Stimulated activated CD4-positive, alpha-beta T cell treated with anti-CD3 and anti-CD28 coated beads, Interleukin-2, amount 100 ng/mL, for 48 hours (primary cell): ENCODE measurements at regions not wholly inside any gene's neighbourhood (a gene's known extent, or its start where the extent isn't known, plus 50 kb on each side); places are given as distances from the start of the nearest gene placed in this dataset.

Experiments used
- DNase-seq, 2 donors: peaks; one replicate each; pipeline ENCODE4 v3.0.0-alpha.2; 2020

DNA sequence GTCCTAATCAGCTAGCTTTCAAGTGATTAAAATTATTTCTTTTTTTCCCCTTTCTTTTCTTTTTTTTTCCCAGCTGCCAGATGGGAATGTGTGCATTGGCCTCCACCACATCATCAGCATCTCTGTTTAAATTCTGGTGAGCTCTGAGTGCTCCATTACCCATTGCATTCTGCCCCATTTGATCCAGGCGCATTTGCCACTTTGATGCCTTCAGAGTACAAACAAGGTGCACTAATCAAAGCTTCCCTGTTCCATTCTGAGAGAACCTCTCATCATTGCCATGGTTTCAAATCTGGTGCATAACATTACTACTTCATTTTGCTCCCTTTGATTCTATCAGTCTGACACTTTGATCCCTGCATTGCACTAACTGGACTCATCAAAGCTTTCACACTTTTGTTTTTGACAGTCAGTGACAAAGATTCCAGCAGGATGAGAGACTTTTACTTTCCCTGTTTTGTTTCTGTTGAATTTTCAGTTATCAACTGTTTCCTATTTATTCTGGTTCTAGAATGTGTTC, 238.8 kb upstream of the PCDH10 start:
- no peak for DNase-seq

DNA sequence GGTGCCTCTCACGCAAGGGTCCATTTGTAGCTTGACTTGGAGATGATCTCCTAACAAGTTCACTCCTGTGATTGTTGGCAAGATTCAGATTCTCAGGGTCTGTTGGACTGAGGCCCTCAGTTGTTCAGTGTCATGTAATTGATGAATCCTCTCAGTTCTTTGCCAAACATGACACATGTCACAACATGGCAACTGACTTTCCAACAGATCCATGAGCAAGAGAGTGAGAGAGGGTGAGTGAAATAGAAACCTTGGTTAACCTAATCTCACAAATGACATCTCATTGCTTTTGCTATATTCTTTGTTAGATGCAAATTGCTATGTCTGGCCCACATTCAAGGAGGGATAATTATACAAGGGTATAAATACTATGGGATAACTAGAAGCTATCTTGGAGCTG, 231.0 kb upstream of the PCDH10 start:
- no peak for DNase-seq

DNA sequence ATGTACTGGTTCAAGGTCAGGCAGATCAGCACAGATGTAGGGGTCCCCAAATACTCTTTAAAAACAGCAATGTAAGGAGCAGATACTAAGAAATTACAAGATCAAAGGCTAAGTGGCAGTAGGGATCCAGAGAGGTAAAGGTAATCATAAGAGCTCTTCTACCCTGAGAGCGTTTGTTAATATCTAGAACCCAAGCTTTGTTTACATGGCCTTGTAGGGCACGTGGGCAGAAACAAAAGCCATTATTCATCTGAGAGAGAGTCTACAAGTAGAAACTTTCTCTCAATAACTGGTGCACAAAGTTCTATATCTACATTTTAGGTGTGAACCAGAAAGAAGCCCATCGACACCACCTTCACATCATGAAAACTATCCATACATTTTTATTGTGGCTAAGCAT, 225.6 kb upstream of the PCDH10 start:
- no peak for DNase-seq

DNA sequence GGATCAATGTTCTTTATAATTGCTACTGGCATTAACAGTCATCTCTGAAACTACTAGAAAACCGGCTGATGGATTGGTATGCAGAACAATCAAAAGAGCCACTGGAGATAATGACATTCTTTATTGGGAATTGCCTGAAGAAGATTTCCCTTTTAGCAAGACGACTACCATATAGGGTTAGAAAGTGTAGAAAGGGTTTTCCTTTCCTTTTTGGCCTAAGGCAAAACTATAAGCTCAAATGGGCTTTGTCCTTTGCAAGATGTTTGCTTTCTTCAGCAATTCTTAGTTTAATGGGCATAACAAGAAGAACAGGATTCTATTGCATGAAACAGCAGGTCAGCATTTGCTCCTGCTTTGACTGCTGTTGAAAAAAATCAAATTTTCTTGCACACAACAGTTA, 214.2 kb upstream of the PCDH10 start:
- DNase-seq, result no peak

DNA sequence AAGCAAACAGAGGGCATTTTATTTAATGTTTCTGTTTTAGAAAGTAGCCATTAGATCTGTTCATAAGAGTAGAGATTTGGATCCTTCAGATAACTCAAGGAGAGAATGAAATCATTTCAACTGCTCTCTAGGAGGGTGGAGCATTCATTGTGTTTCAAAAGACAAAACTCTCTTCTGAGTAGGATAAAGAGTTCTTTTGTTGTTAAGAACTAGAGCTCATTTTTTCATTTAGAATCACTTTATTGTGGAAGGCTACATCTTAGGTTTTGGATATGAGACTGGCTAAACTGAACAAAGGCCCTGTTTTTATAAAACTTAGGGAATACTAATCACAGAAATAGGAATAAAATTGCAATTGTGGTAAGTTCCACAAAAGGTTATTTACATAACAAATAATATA, 193.9 kb upstream of the PCDH10 start:
- DNase-seq, result no peak

DNA sequence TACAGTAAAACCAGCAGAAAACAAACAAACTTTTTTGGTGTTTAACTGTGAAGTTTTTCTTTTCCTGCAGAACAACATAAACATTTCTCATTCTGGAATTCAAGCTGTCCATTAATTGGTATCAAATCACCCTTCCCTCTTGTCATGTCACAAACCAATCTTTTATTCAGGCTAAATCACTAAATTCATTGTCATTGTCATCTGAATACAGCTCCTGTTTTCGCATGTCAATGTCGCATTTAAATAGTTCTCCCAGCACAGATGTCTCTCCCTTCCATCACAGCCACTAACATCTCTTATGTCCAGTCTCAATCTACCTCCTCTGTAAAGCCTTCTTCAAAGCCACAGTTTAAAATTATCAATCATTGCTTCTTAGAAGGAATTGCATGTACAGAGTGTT, 192.1 kb upstream of the PCDH10 start:
- DNase-seq, result no peak

DNA sequence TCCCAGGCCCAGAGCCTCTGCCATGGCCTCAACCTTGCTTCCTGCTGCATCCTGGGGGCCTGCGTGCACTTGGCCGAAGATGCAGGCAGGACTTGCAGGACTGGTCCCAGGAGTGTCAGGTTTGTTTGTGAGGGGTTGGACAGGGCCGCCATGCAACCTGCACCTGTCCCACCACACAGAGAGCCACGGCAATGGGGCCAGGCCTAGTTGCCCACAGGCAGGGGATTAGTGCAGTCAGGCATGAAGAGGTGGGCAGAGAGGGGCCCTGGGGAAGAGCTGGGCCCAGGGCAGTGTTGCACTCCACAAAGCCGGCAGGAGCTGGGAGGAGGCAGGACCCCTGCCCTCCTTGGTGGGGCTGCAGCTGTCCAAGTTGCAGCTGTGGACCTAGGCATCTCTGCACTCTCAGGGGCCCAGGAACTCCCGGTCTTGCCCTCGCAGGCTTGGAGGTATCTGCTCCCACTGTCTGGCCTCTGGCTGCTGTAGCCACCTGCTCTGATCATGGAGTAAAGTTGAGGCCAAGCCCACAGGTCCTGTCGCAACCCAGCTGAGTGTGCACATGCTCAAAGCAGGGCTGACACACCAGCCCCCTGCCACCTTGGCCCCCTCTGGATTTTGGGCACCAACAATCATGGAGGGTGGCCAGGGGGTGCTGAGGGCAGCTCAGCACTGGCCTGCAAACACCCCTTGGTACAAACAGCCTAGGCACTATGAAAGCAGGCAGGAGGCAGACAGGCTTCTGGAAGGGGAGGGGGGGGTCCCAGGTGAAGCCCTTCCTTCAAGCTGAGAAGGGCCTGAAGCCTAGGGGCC, 190.4 kb upstream of the PCDH10 start:
- DNase-seq, result no peak

DNA sequence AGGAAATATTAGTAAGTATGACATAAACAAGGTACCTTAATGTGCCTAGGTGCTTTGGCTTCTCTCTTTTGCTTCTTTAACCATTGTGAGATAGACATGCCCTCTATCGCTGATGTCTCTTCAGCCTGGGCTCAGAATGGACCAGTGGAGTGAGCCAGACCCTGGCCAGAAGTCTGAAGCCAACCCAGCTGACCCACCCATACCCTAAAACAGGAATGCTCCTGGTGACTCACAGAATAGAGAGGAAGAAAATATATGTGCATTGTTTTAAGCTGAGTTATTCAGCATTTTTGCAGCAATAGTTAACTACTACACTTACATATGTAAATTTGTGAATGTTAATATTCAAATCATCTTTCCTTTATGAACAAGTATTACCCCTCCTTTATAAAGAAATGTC, 167.5 kb upstream of the PCDH10 start:
- DNase-seq, result no peak

DNA sequence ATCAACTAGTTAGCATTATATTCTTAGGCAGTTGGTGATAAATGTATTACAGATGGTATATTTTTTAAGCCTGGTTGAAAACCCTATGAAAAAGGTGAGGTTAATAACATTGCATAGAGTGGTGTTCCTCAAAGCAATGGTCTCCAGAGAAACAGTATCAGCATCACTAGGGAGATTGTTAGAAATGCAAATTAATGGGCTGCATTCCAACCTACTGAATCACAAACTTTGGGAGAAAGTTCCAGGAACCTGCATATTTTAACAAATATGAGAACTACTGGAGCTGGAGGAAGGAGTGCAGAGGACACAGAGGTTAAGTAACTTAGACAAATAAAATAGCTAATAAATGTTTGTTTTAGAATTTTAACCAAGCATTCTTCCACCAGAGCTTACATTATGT, 166.9 kb upstream of the PCDH10 start:
- DNase-seq, result no peak

DNA sequence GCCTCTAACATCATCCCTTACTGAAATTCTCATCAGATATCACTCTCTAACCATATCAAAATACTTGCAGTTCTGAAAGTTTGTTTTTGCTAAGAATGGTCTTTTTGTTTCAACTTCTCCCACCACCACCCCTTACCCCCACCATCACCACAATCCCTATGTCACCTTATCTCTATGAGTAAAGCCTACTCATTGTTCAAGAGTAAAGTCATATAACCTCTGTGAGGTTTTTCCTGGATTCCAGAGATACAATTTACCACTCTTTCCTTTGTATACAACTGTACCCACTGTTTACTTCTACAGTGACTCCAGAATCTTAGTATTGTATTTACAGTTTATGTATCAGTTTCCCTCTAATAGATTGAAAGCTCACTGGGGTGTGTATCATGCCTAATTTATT, 158.0 kb upstream of the PCDH10 start:
- DNase-seq, result no peak

DNA sequence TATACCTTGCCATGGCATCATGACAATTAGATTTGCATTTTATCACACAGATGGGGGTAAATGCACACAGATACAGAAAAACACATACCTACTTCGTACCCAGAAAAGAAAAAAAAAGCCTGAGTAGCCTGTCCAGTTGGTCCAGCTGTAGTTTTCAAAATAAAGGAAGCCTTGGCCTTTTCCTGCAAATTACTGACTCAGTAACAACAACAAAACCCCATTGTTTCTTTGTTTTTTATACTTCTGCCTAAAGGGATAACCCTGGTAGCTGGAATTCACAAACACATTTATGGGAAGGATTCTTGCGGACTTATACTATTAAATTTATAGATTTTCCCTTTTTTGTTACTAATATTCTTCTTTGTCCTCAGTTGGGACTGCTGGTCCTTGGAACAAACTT, 156.4 kb upstream of the PCDH10 start:
- DNase-seq, result no peak

DNA sequence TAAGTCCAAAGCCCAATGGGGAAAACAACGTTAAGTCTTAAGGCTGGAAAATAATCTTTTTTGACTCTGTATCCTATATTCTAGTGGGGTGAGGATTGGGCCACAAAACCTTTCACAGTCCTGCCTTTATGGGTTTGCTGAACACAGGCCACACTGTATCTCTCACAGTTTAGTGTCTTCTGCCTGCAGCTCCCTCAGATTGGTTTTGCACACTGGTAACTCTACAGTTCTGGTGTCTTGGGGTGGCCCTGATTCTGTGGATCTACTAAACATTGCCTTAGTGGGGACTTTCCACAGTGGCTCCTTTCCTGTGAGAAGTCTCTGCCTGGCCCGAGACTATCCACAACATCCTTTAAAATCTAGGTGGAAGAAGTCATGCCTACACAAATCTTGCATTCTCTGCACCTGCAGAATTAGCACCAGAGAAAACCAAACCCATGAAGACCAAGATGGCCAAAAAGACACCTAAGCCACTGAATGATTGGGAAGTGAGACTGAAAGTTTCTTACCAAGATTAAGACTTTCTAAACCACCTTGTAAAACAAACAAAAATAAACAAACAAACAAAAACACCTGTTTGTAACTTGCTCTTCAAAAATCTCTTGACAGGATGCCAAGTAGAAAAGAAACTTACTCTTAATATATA, 150.4 kb upstream of the PCDH10 start:
- no peak for DNase-seq

DNA sequence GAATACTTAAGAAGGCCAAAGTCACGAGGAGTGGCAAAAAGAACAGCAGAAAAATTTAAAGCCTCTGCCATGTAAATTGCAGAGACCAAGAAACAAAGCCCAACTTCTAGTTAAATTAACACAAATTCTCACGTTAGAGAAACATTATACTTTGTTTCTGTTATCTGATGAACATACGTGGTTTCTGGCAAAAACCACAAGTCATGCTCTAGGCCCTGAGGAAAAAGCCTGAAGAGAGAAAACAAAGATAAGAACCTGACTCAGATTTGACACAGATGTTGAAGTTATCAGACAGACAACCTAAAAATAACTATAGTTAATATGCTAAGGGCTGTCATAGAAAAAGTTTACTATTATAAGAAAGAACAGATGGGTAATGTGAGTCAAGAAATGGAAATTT, 149.1 kb upstream of the PCDH10 start:
- DNase-seq, result no peak

DNA sequence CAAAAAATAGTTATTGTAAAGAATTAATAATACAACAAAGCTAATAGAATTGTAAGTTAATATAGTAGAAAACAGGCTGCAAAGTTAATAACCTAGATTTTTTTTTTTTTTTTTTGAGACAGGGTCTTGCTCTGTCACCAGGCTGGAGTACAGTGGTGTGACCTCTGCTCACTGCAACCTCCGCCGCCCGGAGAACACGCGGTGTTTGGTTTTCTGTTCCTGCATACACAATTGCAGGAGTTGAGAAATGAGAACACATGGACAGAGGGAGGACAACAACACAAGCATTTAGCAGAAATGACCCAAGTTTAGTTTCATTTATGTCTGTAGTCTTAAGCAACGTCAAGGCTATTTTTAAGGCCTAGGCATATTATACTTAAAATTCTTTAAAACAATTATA, 145.9 kb upstream of the PCDH10 start:
- DNase-seq, result no peak

DNA sequence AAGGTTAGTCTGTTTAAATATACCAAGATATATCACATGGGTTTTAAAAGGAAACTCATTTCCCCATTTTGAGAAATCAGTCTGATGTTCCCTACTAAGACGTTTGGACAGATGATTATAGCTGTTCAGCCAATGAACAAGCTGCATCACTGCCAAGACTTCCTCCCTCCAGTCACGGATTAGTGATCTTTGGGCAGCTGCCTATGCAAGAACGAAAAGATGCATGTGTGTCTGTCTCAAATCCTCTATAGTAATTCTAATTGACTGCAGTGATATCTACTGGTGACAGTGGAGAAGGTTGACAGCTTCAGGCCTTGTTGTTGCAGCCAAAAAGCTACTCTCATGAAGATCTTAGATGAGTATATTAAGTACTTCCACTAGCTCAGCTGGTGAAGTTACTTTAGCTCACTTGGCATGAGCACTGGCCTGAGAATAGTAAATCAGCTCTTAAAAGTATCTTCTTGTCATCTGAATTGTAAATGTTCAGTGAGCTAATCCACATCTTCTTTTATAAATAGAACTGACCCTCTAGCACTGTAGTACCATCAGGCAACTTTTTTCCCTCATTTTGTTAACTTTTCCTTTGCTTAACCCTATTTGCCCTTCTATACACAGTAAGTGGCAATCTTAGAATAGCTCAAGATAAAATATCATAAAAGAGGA, 134.5 kb upstream of the PCDH10 start:
- DNase-seq, result no peak

DNA sequence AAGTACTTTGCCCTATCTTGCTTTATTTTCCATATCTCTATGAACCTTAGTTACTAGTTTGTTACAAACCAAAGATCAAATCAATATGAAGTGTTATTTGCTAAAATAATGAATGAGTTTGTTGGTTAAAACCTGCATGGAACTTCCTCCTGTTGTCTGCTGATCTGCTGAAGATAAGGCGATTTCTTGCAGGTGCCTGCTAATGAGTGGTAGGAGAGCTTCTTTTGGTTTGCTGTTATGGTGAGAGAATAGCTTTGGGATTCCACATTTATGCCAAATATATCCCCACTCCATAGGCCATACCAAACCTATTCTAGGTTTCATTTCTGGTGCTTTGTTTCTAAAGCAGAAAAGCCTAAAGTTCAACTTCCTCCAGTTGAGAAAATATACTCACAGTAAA, 103.8 kb upstream of the PCDH10 start:
- DNase-seq, result no peak

DNA sequence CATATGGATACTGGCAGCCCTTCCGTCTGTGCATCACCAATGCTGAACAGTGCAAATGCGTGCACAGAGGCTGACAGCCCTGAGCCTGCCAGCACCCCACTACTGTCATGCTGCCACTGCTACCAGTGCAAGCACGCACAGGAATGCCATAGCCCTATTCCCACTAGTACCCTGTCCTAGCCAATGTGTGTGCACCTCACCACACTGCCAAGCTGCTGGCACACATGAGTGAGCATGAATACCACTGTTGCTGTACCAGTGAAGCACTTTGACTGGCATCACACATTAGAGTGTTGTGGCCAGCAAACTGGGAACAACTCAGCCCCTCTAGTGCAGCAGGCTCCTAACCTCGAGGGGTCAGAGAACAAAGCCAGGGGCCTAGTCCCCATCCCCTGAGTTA, 102.9 kb upstream of the PCDH10 start:
- DNase-seq, result no peak

DNA sequence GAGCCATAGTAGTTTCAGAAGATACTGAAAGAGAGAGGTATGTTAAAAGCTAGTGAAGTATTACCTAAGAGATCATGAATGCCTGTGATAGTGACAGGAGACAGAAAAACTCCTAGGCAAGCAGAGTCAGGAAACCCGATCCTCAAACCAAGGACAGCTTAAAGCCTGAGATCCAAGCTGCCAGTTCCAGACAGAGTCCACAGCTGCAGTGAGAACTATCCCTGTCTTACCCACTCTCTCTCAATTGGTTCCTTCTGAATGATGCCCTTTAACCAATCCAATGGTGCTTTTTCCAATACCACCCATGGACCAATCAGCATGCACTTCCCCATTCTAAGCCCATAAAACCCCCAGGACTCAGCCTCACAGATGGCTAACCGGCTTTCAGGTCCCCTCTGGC, 90.4 kb upstream of the PCDH10 start:
- no peak for DNase-seq

DNA sequence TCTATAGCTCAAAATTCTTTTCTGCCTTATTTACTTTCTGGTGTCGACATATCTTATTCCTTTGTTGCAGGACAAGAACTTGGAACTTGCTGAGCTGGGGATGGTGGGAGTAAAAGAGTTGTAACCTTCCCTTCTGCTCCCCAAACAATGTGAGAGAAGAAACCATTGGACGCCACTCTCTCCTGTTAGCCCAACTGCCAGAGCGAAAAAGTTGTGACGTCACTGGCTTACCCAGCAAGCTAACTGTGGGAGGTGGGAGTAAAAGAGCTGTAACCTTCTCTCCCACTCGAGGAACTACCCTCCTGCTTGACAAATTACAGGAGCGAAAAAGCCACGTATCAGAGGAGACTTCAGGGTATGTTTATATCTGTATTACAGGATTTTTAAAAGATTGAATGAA, 90.0 kb upstream of the PCDH10 start:
- DNase-seq, result no peak

DNA sequence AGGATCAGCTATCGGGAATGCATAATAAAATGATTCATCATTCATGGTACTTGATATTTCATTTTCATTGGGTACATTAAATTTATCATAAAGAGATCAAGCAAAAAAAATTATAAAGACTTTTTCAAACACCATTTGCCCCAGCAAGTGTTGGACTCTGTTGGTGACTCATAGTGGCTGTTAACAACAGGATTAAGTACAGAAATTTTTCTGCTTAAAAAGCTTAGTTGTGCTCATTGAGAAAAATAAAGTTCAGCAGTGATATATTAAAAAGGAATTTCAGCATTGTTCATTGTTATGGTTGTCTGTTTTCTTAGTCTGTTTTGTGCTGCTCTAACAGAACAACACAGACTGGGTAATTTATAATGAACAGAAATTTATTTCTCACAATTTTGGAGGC, 86.2 kb upstream of the PCDH10 start:
- no peak for DNase-seq

DNA sequence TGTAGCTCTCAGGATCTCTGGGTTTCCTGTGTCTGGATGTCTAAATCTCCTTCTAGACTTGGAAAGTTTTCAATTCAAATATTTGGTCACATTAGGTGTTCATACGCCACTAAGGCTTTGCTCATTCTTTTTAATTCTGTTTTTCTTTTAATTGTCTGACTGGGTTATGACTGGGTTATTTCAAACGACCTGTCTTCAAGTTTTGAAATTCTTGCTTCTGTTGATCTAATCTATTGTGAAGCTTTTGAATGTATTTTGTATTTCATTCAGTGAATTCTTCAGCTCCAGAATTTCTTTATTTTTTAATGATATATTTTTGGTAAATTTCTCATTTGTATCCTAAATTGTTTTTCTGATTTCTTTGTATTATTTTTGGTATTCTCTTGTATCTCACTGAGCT, 81.0 kb upstream of the PCDH10 start:
- DNase-seq, result no peak

DNA sequence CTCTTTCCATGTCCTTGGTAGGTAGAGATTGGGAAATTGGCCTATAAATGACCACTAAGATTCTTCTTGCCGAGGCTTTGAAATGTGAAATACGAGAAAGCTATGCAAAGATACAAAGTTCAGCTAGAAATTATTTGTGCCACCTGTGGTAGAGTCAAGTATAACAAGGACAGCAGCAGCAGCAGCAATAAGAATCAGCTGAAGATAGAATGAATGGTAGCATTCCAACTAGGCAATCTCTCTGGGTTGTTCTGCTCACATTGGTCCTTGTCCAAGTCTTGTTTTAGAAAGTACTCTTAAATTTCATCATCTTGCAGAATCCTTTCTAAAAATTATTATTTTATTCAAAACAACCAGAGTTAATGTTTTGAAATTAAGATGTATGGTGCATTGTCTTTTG, 67.8 kb upstream of the PCDH10 start:
- no peak for DNase-seq

DNA sequence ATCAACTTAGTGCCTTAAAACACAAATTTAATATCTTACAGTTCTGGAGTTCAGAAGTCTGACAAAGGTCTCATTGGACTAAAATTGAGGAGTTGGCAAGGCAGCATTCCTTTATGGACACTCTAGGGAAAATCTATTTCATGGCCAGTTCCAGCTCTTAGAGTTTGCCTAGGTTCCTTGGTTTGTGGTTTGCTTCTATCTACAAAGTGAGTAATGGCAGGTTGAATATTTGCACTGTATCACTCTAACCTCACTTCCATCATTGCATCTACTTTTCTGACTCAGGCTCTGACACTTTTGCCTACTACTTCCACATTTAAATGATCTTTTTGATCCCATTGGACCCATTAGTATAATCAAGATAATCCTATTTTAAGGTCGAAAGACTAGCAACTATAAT, 64.7 kb upstream of the PCDH10 start:
- DNase-seq, result no peak

DNA sequence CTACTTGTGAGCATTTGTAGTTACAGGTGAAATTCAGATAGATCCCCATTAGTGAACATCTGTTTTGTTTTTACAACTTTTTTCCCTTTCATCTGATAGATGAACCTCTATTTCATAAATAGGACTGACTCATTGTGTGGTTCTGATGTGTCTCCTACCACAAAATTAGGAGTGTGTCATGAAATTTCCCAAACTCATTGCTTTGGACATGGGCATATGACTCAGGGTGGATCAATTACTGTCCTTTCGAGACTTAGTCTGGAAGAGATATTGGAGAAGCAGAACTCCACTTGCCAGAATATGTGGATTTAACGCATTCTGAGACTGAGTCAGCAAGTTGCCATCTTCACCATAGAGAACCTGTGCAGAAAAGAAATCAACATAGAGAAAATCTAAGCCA, 53.5 kb upstream of the PCDH10 start:
- DNase-seq, result no peak
